Right lobe of liver (tissue), 6 donors: ENCODE measurements at regions not wholly inside any gene's neighbourhood (a gene's known extent, or its start where the extent isn't known, plus 50 kb on each side); places are given as distances from the start of the nearest gene placed in this dataset.

Source experiments
- ATAC-seq, 4 donors: fragments of 200-7000 bp; cut with Tn5 transposase; one replicate each; pipeline ENCODE4 v1.9.1; 2020; ENCODE audit warnings: mild to moderate bottlenecking in 4 of 4, moderate library complexity in 4 of 4
- DNase-seq, 3 donors: peaks; one replicate each; pipeline ENCODE4 v3.0.0-alpha.2; 2020
- H3K27ac ChIP-seq, 3 donors: fragments of 200-600 bp; one replicate each; pipeline ENCODE4 v1.8.0; 2022
- H3K27me3 ChIP-seq, 2 donors: fragments of 200-600 bp; one replicate each; pipeline ENCODE4 v1.8.0; 2022
- H3K36me3 ChIP-seq, 4 donors: fragments of 200-600 bp; sonication (generic) in 1 of 4; one replicate each; pipeline versions ENCODE4 v1.5.1 to v1.8.0; 2017 to 2022; ENCODE audit warnings: control low read depth in 1 of 4
- H3K4me1 ChIP-seq, 4 donors: fragments of 200-600 bp; sonication (generic) in 1 of 4; one replicate each; pipeline versions ENCODE4 v1.5.1 to v1.8.0; 2017 to 2022; ENCODE audit warnings: control low read depth in 1 of 4
- H3K4me3 ChIP-seq, 3 donors: fragments of 200-600 bp; one replicate each; pipeline ENCODE4 v1.8.0; 2022
- H3K9me3 ChIP-seq, 4 donors: fragments of 200-600 bp; sonication (generic) in 1 of 4; one replicate each; pipeline versions ENCODE4 v1.5.1 to v1.8.0; 2017 to 2022; ENCODE audit warnings: control low read depth in 1 of 4
- CTCF ChIP-seq, 4 donors: fragments of 200-600 bp in 3 of 4; fragments of 450-650 bp in 1 of 4; IDR thresholded peaks; one replicate each; pipeline versions ENCODE4 v1.5.1 to v1.8.0; 2016 to 2022; ENCODE audit warnings: antibody characterized with exemption in 4 of 4, mild to moderate bottlenecking in 2 of 4
- POLR2A ChIP-seq: fragments of 450-650 bp; IDR thresholded peaks from one replicate; pipeline ENCODE4 v1.6.1; 2017; ENCODE audit warnings: antibody characterized with exemption, mild to moderate bottlenecking
- WGBS: methylation state at CpG from one replicate; pipeline ENCODE4 v1.1.6; 2018; ENCODE audit warnings: low coverage, low lambda C conversion rate; ENCODE audit not compliant: insufficient coverage; ENCODE audit errors: missing lambda C conversion rate; 5-methylcytosine and 5-hydroxymethylcytosine counted together
- intact Hi-C, 2 donors: fragments of 100-400 bp; cut with DNase I; formaldehyde crosslinking; loops; one replicate each; pipeline versions ENCODE4 v1.11.2 to v1.14.1; 2022
- donor health status: DM: no; HTN: yes; CAD: no.
- donor health status: DM: no; HTN: no; CAD: no.
- donor health status: DM: no; HTN: no; CAD: no.
- donor health status: DM: no; HTN: yes; CAD: no.
- donor health status: DM: no; HTN: yes; CAD: no.

GRCh38 chr22:49524362-49524761, 303.3 kb downstream of the BRD1 start:
- Histone ChIP-seq H3K27ac (no peak overlapping the region), H3K9me3 (no peaks in the 10 kb centered on the region), H3K4me1 (no peaks in the 10 kb centered on the region), H3K27me3 (no peaks in the 10 kb centered on the region), H3K36me3 (no peaks in the 10 kb centered on the region), H3K4me3 (no peak overlapping the region)
- DNase-seq (no peak), ATAC-seq (no peak)
- no peak for TF ChIP-seq POLR2A
- TF ChIP-seq CTCF (IDR thresholded peaks at IDR 0.05), result no peak
- intact Hi-C loops, result no loop called here
- 32% methylated on average over 5 of the region's 5 CpGs for WGBS

GRCh38 chr22:49523374-49524008, 304.2 kb downstream of the BRD1 start:
- ATAC-seq (no peak), DNase-seq (no peak)
- no peak for TF ChIP-seq CTCF (IDR thresholded peaks at IDR 0.05)
- TF ChIP-seq POLR2A, result no peak
- intact Hi-C loops, result no loop called here
- 43% methylated on average over 3 of the region's 15 CpGs for WGBS
- Histone ChIP-seq H3K27me3 (no peaks in the 10 kb centered on the region), H3K4me3 (no peak overlapping the region), H3K27ac (no peak overlapping the region), H3K36me3 (no peaks in the 10 kb centered on the region), H3K9me3 (no peaks in the 10 kb centered on the region), H3K4me1 (no peaks in the 10 kb centered on the region)

GRCh38 chr22:49522582-49523373, 304.9 kb downstream of the BRD1 start:
- 73% methylated on average over 4 of the region's 10 CpGs for WGBS
- H3K9me3 ChIP-seq, result no peaks in the 10 kb centered on the region
- H3K27me3 ChIP-seq, result no peaks in the 10 kb centered on the region
- H3K4me3 ChIP-seq, result no peak overlapping the region
- no peak for ATAC-seq
- H3K4me1 ChIP-seq, result no peaks in the 10 kb centered on the region
- H3K27ac ChIP-seq, result no peak overlapping the region
- TF ChIP-seq CTCF (IDR thresholded peaks at IDR 0.05), result no peak
- no peak for TF ChIP-seq POLR2A
- no peaks in the 10 kb centered on the region for H3K36me3 ChIP-seq
- intact Hi-C loops, result no loop called here
- no peak for DNase-seq

- intact Hi-C loops, result no loop called here
- H3K27me3 ChIP-seq, result no peaks in the 10 kb centered on the region
- ATAC-seq, result no peak
- H3K27ac ChIP-seq, result no peak overlapping the region
- TF ChIP-seq POLR2A (no peak), CTCF (IDR thresholded peaks at IDR 0.05) (no peak)
- no peaks in the 10 kb centered on the region for H3K36me3 ChIP-seq
- no CpG with 5 or more reads among the region's 6 CpGs for WGBS
- no peaks in the 10 kb centered on the region for H3K4me1 ChIP-seq
- no peak overlapping the region for H3K4me3 ChIP-seq
- DNase-seq, result no peak
- H3K9me3 ChIP-seq, result no peaks in the 10 kb centered on the region
Observed at GRCh38 chr22:49521787-49522224, 305.9 kb downstream of the BRD1 start.
